COLO829 (cell line): ENCODE measurements at regions not wholly inside any gene's neighbourhood (a gene's known extent, or its start where the extent isn't known, plus 50 kb on each side); places are given as distances from the start of the nearest gene placed in this dataset.

Experiments
- DNase-seq: peaks from one replicate; pipeline ENCODE4 v3.0.0; 2012; ENCODE audit warnings: low spot score

DNA sequence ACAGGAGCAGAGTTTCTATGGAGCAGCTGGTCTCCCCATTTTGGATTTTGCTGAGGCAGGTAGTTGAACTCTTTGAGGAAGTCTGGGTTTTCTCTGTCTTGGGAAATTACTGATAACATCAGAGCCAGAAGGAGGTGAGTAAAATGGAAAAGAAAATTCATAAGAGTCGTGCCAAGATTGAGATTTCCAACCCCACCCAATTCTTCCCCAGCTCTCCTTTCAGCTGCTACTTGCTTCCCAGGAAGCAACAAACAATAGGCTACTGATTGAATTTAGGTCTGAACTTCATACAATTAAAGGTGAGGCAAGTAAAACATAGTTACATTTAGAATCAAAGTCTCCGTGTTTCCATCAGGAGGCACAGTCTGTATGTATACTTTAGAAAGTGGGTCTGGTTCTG, 54.6 kb upstream of the EOLA2 start:
- no peak for DNase-seq

DNA sequence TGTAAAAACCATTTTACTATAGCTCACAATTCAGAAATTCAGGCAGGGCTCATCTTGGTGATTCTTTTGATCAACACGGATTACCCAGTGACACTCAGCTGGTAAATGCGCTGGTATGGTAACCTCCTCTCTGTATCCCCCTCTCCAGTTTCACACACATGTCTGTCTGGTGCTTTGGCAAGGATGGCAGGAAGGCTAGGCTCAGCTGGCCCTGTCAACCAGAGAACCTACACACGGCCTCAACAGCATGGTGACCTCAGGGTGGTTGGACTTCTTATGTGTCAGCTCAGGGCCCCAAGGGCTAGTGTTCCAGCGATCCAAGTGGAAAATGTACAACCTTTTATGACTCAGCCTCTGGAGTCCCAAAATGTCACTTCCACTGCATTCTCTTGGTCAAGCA, 55.7 kb upstream of the EOLA2 start:
- DNase-seq = no peak

DNA sequence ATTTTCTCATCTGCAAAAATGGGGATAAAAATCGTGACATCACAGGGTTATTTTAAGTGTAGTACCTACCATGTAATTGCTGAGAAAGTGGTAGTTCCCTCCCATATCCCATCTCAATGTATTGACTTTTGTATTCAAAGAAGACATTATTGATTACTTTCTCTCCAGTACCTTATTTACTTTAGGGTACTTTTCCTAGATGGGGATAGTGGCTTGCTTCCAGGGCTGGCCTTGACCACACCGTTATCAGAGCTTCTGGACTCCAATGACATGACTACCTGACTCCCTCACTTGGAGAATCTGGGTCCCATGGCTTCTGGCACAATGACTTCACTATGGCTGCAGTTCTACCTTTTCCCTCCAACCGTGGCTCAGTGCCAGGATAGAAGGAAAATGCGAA, 58.2 kb upstream of the EOLA2 start:
- no peak for DNase-seq

DNA sequence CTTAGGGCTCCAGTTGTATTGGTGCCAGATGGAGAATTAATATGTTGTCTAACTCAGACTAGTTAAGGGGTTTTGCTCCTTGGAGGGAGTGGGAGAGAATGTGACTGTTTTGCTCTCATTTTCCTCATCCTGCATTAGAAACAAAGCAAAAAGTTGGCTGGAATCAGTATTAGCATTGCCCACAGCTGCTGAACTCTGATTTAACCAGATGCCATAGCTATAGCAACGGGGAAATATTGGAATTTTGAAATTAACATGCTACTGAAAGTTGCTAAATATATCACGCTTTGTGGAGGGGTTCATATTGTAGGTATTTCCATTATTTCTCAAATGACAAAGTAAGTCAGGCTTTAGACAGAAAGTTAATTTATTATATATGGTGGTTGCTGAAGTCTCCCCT, 66.7 kb upstream of the EOLA2 start:
- DNase-seq = no peak

DNA sequence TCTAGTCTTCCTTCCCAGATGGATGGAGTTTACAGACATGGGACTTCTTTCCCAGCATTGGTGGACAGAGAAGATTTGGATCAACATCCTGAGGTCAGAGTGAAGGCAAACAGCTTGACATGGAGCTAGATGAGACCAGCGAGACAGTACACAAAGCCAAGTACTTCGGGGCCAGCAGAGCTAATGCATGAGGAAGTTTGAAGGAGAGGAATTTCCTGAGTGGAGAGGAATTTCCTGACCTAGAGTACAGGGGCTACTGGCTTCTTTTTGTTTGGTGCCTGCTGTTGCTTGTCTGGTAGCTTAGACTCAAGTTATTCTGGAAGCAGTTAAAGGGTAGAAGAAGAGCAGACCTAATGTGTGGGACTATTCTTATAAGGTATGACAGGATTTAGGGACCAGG, 69.1 kb upstream of the EOLA2 start:
- DNase-seq = no peak

DNA sequence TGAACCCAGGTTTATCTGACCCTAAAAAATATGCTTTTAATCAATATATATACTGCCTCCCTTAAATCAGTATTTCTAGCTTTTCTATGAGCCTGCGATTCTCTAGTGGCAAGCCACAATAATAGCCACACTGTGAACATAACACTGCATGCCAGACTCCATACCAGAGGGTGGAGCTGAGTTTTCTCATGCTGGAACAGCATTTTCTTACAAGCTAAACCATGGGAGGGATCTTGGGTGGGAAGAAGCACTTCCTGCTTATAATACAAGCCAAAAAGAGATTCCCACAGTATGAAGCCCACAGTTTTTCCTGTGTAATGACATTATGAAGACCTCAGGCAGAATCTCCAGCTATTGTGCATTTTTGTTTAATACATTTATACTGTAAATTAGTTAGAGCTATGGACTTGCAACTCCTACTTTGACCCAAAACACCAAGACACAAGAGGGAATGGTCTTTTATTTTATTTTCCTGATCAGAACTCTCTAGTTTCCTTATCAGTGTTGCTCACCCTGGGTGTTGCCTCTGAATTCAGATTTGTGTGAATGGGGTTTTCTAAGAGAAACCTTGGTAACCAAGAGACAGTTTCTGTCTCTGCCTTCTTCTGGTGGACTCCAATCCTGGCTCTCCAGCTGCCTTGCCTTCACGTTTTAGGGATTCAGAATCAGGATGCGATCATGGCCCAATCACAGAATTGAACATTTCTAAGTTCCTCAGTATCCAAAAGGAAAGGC, 74.5 kb upstream of the EOLA2 start:
- no peak for DNase-seq

DNA sequence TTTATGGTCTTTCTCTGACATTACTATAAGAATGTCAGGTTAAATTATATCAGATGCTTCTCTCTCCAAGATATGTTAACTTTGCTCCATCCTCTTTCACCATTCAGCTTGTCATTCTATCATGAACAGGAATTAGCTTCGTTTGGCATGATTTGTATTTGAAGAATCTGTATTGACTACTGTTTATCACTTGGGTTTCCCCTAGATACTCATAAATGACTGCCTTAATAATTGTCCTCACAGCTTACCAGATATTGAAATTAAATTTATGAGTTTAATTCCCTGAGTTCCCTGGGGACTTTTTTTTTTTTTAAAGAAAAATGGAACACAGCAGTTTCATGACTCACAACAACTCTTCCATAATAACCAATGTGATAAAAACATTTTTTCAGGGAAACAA, 76.2 kb upstream of the EOLA2 start:
- no peak for DNase-seq

DNA sequence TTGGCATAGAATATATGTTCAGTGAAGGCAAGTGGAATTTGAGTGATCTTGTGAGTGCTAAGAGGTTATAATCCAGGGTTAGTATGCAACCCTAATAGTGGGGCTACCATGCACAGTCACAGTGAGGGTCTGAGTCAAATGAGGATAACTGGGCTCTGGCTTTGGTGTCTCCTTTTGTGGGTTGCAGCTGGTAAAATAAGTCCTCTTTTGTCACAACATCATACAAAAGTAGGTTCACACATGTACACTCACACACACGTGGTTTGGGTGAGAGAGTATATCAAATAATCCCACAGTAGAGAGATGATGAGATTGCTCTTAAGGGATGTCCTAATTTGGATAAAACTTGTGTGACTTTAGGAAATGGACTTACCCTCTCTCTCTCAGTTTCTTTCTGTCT, 79.6 kb upstream of the EOLA2 start:
- no peak for DNase-seq

DNA sequence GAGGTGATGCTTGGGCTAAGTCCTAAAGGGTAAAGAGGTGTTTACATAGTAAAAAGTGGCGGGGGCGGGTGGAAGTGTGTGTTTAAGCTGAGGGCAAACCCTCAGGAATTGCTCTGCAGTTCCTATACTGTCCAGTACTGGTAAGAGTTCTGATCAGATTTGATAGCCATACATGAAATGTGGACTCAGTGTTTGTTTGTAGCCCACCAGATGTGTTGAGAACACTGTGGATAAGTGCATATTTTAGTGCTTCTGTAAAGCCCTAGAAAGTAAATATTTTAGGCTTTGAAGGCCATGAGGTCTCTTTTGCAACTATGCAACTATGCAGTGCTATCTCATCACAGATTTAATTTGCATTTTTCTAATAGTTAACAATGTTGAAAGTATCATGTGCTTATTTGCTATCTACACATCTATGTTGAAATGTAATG, 80.7 kb upstream of the EOLA2 start:
- DNase-seq = no peak

DNA sequence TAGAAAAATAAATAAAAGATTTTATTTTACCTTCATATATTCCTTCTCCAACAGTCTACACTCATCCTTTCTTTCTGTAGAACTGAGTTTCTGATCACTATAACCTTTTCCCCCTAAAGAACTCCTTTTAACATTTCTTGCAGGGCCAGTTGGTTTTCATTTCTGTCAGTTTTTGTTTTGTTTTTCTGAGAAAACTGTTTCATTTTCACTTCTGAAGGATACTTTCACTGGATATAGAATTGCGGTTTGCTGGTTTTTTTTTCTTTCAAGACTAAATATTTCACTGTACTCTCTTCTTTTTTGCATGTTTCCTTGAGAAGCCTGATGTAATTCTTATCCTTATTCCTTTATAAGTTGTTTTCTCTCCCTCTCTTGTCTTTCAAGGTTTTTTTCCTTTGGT, 90.4 kb upstream of the EOLA2 start:
- DNase-seq = no peak

DNA sequence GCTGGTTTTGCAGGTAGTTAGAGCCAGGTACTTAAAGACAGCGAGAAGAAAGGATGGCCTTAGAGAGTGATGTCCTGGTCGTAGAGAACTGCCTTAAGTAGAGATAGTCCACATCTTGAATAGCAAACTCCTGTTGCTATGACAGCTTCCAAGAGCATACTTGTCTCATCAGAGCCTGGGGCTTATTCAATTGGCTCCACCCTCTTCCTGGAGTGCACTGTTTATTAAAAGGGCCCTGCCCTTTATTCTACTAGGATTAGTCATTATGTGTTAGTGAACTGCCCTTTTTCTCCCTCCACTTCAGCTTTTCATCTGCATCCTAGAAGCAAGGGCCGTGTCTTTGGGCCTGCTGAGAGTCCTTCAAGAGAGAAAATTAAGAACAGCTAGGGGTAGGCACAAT, 94.5 kb upstream of the EOLA2 start:
- DNase-seq = peak; percentile 46

DNA sequence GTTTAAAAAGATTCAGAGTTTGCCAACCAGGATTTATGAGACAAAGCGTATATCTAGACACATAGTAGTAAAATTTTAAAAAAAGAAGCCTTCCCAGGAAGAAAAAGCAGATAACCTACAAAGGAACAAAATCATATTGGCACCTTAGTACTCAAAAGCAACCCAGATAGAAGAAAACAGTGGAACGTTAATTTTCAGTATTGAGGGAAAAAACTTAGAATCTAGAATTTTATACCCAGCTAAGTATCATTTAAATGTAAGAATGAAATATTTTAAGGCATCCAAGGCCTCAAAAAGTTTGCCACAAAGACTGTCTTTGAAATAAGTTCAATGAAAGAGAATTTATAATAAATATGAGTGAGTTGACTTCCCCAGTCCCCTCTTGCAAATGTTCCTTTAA, 96.5 kb upstream of the EOLA2 start:
- DNase-seq = no peak

DNA sequence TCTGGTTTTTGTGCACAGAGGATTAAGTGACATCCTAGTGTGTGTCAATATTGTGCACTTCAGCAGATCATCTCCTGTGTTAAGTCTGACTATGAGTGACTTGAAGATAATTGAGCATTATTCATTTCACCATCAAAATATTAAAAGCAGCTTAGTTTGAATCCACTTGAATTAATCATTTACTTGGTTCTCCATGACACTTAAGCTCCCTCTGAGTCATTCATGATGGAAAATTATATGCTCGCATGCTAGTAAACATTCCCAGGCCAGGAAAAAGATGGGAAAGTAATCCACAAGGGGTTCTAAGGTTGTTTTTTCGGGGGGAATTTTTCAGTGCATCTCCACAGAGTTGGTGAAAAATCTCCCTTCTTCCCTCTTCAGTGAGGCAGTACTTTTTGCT, 97.2 kb upstream of the EOLA2 start:
- no peak for DNase-seq

DNA sequence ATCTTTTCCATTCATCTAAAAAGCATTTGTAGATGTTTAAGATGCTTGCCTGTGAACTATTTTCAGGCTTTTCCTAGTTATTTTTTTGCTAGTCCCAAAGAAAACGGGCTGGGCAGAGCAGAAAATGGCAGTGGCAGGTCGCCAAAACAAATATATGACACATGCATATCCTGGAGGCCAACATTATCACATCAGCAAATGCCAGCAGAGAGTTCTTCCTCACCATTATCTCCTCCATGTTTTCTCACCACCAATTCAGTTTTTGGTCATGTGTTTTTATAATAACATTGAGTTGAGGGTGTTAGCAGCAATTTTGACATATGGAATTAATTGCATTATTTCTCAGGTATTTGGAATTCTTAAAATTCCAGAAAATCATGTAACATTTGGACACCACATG, 97.9 kb upstream of the EOLA2 start:
- DNase-seq = peak; percentile 27

DNA sequence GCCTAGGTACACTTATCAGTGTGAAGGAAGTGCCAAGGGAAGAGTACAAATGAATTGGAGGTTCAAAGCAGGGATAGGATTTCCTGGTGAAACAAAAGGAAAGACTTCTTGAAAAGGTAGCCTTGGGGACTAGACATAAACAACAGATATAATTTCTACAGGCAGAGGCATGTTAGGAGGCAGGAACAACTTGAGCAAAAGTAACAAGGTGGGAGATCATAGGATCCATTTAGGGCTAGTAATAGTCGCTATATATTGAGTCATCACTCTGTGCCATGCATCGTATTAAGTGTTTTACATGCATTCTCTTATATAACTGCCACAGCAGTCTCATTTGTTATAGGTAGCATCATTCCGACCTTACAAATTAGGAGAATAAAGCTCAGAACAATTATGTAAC, 98.3 kb upstream of the EOLA2 start:
- DNase-seq = no peak

DNA sequence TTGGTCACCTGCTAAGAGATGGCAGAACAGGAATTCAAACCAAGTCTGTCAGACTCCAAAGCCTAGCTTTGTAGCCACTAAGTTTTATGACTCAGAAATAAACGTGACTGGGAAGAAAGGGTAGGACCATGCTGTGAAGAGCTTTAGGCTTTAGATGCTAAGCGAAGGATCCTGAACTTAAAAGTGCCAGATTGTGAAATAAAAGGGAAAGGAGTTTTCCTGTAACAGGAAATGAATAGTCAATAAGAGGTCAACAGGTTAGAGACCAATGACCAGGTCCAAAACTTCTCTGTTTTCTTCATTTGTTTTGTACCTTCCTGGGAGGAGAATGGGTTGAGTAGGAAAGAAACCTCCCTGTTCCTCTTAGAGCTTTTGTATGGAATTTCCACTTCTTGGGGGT, 98.8 kb upstream of the EOLA2 start:
- no peak for DNase-seq

DNA sequence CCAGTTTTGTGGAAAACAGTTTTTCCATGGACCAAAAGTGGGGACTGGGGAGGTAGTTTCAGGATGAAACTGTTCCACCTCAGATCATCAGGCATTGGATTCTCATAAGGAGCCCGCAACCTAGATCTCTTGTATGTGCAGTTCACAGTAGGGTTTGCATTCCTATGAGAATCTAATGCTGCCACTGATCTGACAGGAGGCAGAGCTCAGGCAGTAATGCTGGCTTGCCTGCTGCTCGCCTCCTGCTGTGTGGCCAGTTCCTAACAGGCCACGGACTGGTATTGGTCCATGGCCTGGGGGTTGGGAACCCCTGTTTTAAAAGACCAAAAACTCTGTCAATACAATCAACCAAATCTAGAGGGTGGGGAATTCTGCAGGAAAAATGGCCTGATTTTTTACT, 100.0 kb upstream of the EOLA2 start:
- DNase-seq = no peak

DNA sequence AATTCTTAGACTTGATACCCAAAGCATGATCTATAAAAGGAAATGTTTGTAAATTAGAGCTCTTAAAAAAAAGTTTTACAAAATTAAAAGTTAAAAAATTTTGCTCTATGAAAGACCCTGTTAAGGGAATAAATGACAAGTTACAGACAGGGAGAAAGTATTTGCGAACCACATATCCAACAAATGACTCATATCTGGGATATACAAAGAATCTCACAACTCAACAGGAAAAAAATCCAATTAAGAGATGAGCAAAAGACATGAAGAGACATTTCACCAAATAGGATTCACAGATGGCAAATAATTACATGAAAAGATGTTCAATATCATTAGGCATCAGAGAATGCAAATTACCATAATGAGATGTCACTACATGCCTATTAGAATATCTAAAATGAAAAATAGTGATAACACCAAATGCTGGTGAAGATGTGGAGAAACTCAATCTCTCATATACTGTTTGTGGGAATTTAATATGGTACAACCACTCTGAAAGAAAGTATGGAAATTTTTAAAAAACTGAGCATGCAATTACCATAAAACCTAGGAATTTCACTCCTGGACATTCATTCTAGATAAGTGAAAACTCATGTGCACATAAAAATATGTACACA, 100.8 kb upstream of the EOLA2 start:
- peak; percentile 13 for DNase-seq

DNA sequence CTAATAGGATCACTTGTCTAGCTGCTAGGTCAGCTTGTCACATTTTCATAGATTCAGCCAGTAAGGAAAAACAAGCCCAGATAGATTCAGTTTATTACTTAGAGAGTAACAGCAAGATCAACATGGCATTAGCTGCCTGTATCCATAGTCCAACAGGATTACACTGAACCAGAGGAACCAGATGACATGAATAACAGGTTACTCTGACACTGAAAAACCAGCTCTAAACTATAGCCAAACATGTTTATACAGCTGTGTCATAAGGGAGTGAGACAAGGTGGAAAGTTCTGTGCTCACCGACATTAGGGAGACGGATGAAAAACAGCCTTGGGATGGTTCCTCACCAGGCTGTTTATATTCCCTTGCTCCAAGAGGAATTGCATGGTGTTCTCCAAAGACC, 102.9 kb upstream of the EOLA2 start:
- DNase-seq = no peak

DNA sequence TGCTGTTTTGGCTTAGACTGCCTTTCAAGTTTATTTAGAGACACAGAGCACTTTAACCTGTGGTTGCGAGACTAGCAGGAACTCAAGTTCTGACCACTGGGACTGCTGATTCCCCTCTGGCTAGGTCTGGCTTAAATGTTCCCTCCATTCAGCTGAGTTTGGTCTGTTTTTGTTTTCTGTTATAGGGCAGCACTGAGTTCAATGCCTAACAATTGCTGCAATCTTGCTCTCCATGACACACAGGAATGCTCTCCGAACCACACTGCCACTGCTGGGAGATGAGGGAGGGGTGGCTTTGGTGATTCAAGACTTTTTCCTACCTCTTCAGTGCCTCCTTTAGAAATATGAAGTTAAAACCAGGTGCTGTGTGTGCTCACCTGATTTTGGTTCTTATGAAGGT, 106.3 kb upstream of the EOLA2 start:
- no peak for DNase-seq

DNA sequence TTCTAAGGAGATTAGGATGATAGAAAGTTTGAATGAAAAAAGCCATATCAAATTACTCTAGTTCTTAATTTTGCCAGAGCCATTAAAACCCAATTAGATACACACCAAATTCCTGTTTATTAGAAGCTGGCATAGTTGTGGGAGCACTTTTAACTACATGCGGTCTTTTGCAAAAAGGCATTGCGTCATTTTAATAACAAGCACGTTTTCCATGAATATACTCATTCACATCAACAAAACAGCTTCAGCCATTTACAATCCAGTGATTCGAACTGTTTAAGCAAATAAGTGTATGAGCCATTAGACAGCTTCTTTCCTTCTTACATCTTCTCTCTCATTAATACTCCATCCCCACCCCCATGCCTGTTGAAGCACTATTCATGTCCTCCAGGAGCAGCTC, 109.5 kb upstream of the EOLA2 start:
- no peak for DNase-seq

DNA sequence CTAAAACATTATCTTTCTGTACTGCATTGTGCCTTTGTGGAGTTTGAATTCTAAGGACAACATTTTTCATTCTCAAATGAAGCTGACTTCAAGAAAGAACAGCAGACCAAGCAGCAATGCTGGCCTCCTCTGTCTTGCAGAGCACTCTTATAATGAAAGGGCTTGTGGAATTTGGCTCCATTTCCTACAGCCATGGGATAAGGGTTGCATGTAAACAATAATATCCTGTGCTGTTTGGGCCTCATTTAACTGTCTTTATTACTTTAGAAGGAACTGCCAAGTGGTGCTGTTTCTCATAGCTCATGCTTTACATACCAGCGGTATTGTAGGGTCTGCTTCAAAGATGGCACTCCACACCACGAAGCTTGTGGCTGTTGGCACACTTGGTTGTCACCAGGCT, 111.4 kb upstream of the EOLA2 start:
- DNase-seq = no peak

DNA sequence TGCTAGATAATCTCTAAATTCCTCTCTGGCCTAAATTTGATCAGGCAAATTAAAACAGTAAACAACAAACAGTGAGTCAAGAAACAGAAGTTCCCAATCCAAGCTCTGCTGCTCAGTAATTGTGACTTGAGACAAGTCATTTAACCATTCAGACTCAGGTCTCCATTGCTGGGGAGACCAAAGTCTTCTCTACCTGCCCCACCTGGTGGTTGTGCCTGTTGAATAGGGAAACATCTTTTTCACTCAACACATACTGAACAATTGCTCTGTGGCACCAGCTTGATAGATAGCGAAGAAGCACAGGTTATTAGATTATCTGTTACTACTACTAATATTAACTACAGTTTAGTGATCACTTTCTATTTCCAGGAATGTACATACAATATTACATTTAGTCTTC, 112.1 kb upstream of the EOLA2 start:
- no peak for DNase-seq

DNA sequence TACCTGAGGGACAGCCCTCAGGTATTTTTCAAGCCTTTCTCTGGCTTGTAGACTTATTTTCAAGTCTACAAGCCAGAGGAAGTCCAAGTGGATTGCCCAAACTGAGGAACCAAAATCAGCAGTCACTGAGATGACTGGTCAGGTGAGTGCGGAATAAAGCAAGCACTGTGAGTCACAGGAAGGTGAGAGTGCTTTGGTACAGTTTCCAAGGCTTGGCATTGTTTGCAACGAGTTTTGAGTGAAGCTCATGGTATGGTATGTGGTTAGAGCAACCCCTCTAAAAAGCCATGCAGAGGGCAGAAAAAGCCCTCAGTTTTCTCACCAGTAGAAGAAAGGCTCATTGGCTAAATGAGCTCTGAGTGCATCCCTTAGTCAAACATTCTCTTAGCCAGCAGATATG, 112.8 kb upstream of the EOLA2 start:
- no peak for DNase-seq
